ENCODE measurements at regions not wholly inside any gene's neighbourhood (a gene's known extent, or its start where the extent isn't known, plus 50 kb on each side); places are given as distances from the start of the nearest gene placed in this dataset.

DNA sequence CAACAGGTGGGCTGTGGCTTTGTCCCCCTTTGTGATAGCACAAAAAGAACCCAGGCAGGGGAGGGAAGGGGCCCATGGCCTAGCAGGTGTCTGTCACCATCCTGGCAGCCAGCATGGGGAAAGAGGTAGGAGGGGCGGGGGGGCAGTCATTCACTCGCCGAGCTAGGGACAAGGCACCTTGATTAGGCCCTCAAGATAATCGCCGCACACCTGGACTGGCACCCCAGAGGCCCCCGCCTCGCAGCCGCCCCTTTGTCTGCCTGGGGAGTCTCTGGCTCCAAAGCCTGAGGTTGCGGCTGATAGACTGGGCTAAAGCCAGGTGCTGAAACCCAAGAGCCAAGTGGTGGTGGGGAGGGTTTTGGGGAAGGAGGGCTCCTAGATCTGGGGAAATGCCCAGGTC is 151.2 kb upstream of the PCBD1 start:
- Histone ChIP-seq H3K4me3 (ENCODE audit: low read length) (no peak overlapping the region), H3K4me1 (ENCODE audit: insufficient read depth, low read length) (no peaks in the 10 kb centered on the region), H3K27ac (ENCODE audit: low read depth in 1 of 2, low read length in 2 of 2) (no peak overlapping the region), H3K9me3 (ENCODE audit: control insufficient read depth in 1 of 2, insufficient read depth in 1 of 2, low read length in 2 of 2) (no peaks in the 10 kb centered on the region), H3K27me3 (ENCODE audit: control insufficient read depth in 1 of 2, insufficient read depth in 2 of 2, low read length in 2 of 2) (peaks cover 0 to 2% of the 10 kb centered on the region in 2 experiments), H3K36me3 (ENCODE audit: insufficient read depth, low read length) (no peaks in the 10 kb centered on the region)
- Mint-ChIP-seq H3K9me3 (no peaks in the 10 kb centered on the region), H3K27ac (no peak overlapping the region), H3K4me3 (no peak overlapping the region), H3K4me1 (ENCODE audit: low read depth) (no peaks in the 10 kb centered on the region), H3K36me3 (ENCODE audit: low read depth) (no peaks in the 10 kb centered on the region), H3K27me3 (peaks cover 13% of the 10 kb centered on the region)
- DNase-seq (no peak), ATAC-seq (ENCODE audit: poor library complexity) (no peak)
- intact Hi-C loops (cut with DNase I, micrococcal nuclease) = no loop called here
- ChIA-PET POLR2A (no interaction called here), CTCF (no interaction called here)
- TF ChIP-seq, protein P1, sequence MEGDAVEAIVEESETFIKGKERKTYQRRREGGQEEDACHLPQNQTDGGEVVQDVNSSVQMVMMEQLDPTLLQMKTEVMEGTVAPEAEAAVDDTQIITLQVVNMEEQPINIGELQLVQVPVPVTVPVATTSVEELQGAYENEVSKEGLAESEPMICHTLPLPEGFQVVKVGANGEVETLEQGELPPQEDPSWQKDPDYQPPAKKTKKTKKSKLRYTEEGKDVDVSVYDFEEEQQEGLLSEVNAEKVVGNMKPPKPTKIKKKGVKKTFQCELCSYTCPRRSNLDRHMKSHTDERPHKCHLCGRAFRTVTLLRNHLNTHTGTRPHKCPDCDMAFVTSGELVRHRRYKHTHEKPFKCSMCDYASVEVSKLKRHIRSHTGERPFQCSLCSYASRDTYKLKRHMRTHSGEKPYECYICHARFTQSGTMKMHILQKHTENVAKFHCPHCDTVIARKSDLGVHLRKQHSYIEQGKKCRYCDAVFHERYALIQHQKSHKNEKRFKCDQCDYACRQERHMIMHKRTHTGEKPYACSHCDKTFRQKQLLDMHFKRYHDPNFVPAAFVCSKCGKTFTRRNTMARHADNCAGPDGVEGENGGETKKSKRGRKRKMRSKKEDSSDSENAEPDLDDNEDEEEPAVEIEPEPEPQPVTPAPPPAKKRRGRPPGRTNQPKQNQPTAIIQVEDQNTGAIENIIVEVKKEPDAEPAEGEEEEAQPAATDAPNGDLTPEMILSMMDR (IDR thresholded peaks at IDR 0.05) = no peak

DNA sequence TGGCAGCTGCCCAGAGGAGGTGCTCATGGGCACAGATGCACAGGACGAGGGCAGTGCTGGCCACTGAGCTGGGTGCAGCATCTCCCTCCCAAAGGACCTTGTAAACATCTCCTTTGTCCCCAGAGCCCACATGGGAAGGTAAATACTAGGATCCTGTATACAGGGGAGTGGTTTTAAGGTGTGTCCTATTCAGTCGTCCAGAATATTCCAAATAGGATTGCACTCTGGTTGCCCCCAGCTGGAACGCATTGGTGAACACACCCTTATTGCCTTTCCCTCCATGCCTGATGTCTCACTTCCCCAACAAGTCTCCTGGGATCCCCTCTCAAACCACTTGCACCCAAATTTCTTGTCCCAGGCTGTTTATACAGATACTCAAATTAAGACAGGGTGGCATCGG is 152.0 kb upstream of the PCBD1 start:
- Histone ChIP-seq H3K36me3 (ENCODE audit: insufficient read depth, low read length) (no peaks in the 10 kb centered on the region), H3K27ac (ENCODE audit: low read depth in 1 of 2, low read length in 2 of 2) (no peak overlapping the region), H3K4me3 (ENCODE audit: low read length) (no peak overlapping the region), H3K4me1 (ENCODE audit: insufficient read depth, low read length) (no peaks in the 10 kb centered on the region), H3K27me3 (ENCODE audit: control insufficient read depth in 1 of 2, insufficient read depth in 2 of 2, low read length in 2 of 2) (peaks cover 0 to 2% of the 10 kb centered on the region in 2 experiments), H3K9me3 (ENCODE audit: control insufficient read depth in 1 of 2, insufficient read depth in 1 of 2, low read length in 2 of 2) (no peaks in the 10 kb centered on the region)
- DNase-seq (no peak), ATAC-seq (ENCODE audit: poor library complexity) (no peak)
- ChIA-PET POLR2A (no interaction called here), CTCF (no interaction called here)
- peaks cover 13% of the 10 kb centered on the region for H3K27me3 Mint-ChIP-seq
- H3K27ac Mint-ChIP-seq = no peak overlapping the region
- TF ChIP-seq, protein P1 (IDR thresholded peaks at IDR 0.05) = no peak
- H3K9me3 Mint-ChIP-seq = no peaks in the 10 kb centered on the region
- no peak overlapping the region for H3K4me3 Mint-ChIP-seq
- intact Hi-C loops (cut with DNase I, micrococcal nuclease) = no loop called here
- no peaks in the 10 kb centered on the region for H3K4me1 Mint-ChIP-seq (ENCODE audit: low read depth)
- H3K36me3 Mint-ChIP-seq (ENCODE audit: low read depth) = no peaks in the 10 kb centered on the region

DNA sequence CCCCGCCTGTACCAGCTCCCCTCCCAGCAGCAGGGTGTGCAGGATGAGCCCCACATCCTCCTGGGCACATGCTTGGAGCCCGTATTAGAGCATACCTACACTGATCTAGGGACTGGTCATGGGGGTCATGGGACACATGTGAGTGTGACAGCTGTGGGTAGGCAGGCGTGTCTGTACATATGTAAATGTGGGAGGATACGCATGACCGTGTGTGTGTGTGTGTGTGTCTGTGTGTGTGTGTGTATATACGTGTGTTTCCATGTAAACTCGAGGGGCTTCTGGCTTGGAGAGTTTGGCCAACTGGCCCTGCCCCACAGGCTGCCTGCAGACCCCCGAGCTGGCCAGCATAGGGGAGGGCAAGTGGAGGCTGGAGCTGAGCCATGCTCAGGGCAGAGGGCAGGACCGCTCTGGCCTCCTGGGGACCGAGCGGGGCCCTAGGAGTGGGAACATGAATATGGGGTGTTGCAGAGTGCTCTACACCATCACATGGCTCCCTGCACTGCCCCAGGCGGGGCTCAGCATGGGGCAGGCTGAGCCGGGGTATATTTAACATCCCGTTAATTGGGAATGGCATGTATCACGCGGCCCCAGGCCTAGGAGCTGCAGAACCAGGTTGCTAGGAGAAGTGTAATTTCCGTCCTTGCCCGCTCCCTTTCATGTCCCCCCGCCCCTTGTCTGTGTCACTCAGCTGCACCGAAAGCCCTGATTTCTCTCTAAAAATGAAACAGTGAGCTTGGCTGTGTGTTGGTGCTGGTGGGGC is 152.7 kb upstream of the PCBD1 start:
- H3K36me3 ChIP-seq (ENCODE audit: insufficient read depth, low read length) = no peaks in the 10 kb centered on the region
- no peak overlapping the region for H3K27ac Mint-ChIP-seq
- no peak for DNase-seq
- H3K36me3 Mint-ChIP-seq (ENCODE audit: low read depth) = no peaks in the 10 kb centered on the region
- POLR2A ChIA-PET = no interaction called here
- intact Hi-C loops (cut with DNase I, micrococcal nuclease) = no loop called here
- ATAC-seq (ENCODE audit: poor library complexity) = no peak
- H3K9me3 Mint-ChIP-seq = no peaks in the 10 kb centered on the region
- CTCF ChIA-PET = no interaction called here
- H3K4me1 Mint-ChIP-seq (ENCODE audit: low read depth) = no peaks in the 10 kb centered on the region
- peaks cover 13% of the 10 kb centered on the region for H3K27me3 Mint-ChIP-seq
- H3K4me1 ChIP-seq (ENCODE audit: insufficient read depth, low read length) = no peaks in the 10 kb centered on the region
- H3K4me3 Mint-ChIP-seq = no peak overlapping the region
- TF ChIP-seq, protein P1 (IDR thresholded peaks at IDR 0.05) = no peak
- H3K27ac ChIP-seq (ENCODE audit: low read depth in 1 of 2, low read length in 2 of 2) = no peak overlapping the region
- peaks cover 0 to 2% of the 10 kb centered on the region in 2 experiments for H3K27me3 ChIP-seq (ENCODE audit: control insufficient read depth in 1 of 2, insufficient read depth in 2 of 2, low read length in 2 of 2)
- no peak overlapping the region for H3K4me3 ChIP-seq (ENCODE audit: low read length)
- H3K9me3 ChIP-seq (ENCODE audit: control insufficient read depth in 1 of 2, insufficient read depth in 1 of 2, low read length in 2 of 2) = no peaks in the 10 kb centered on the region

Data from CD4-positive, alpha-beta T cell (primary cell).